ENCODE measurements at regions not wholly inside any gene's neighbourhood (a gene's known extent, or its start where the extent isn't known, plus 50 kb on each side); places are given as distances from the start of the nearest gene placed in this dataset.

GRCh38 chr5:123855609-123856008 is 343.6 kb downstream of the CSNK1G3 start:
- FAIRE-seq = no peak
- ChIA-PET CTCF (ENCODE audit: low intra/inter-chr PET ratio, low total read pairs) (no interaction called here), POLR2A (no interaction called here)
- no peak for ATAC-seq
- H3K27me3 ChIP-seq (ENCODE audit: control insufficient read depth in 1 of 2, insufficient read depth in 2 of 2, low read length in 2 of 2) = no peaks in the 10 kb centered on the region
- no peak overlapping the region for H3K27ac ChIP-seq (ENCODE audit: extremely low read length, insufficient read depth, low read length)
- H4K20me1 ChIP-seq (ENCODE audit: insufficient read depth, low read length) = no peaks in the 10 kb centered on the region
- BruUV-seq (replicated peaks) = no TSS peak
- intact Hi-C loops (cut with micrococcal nuclease; ENCODE audit: unreplicated experiment) = no loop called here
- H3K4me1 ChIP-seq (ENCODE audit: insufficient read depth, low read length) = no peaks in the 10 kb centered on the region
- H3K9me3 ChIP-seq (ENCODE audit: low read length) = peaks cover 14% of the 10 kb centered on the region
- H3K4me2 ChIP-seq (ENCODE audit: low read depth, low read length) = no peak overlapping the region
- H2AFZ ChIP-seq (ENCODE audit: low read length) = no peak overlapping the region
- no peak for TF ChIP-seq ZNF766 (CRISPR knock-in tag; IDR thresholded peaks at IDR 0.05; ENCODE audit: borderline replicate concordance)
- H3K9ac ChIP-seq (ENCODE audit: insufficient read depth, low read depth, low read length) = no peak overlapping the region
- no peaks in the 10 kb centered on the region for H3K36me3 ChIP-seq (replicated peaks in 1 of 2; ENCODE audit: control insufficient read depth in 1 of 2, insufficient read depth in 2 of 2, low read length in 2 of 2)
- DNase-seq (ENCODE audit: low spot score) = no peak
- H3K4me3 ChIP-seq (replicated peaks in 1 of 3; ENCODE audit: insufficient read depth in 1 of 3, low read depth in 2 of 3, low read length in 3 of 3) = no peak overlapping the region
- in situ Hi-C loops (cut with HindIII; ENCODE audit: extremely low pct_ligation_motif_present, low pct_unique_long_range_greater_than_20kb) = no loop called here
- H3K79me2 ChIP-seq (ENCODE audit: insufficient read depth, low read length) = no peaks in the 10 kb centered on the region

- H3K9me3 ChIP-seq (ENCODE audit: low read length) = peaks cover 31% of the 10 kb centered on the region
- H3K4me1 ChIP-seq (ENCODE audit: insufficient read depth, low read length) = no peaks in the 10 kb centered on the region
- no peak overlapping the region for H2AFZ ChIP-seq (ENCODE audit: low read length)
- intact Hi-C loops (cut with micrococcal nuclease; ENCODE audit: unreplicated experiment) (no loop called here), in situ Hi-C loops (cut with HindIII; ENCODE audit: extremely low pct_ligation_motif_present, low pct_unique_long_range_greater_than_20kb) (no loop called here)
- no TSS peak for BruUV-seq (replicated peaks)
- no peak overlapping the region for H3K4me3 ChIP-seq (replicated peaks in 1 of 3; ENCODE audit: insufficient read depth in 1 of 3, low read depth in 2 of 3, low read length in 3 of 3)
- ATAC-seq = no peak
- no peak overlapping the region for H3K9ac ChIP-seq (ENCODE audit: insufficient read depth, low read depth, low read length)
- no peak for FAIRE-seq
- no peaks in the 10 kb centered on the region for H3K79me2 ChIP-seq (ENCODE audit: insufficient read depth, low read length)
- H4K20me1 ChIP-seq (ENCODE audit: insufficient read depth, low read length) = no peaks in the 10 kb centered on the region
- TF ChIP-seq ZNF441 (CRISPR knock-in tag; IDR thresholded peaks at IDR 0.05; ENCODE audit: borderline replicate concordance) (no peak), RERE (CRISPR knock-in tag; IDR thresholded peaks at IDR 0.05; ENCODE audit: low read depth) (no peak), RFX1 (IDR thresholded peaks at IDR 0.05) (no peak), PLRG1 (conservative IDR thresholded peaks at IDR 0.05) (no peak), TBL1XR1 (IDR thresholded peaks at IDR 0.05; ENCODE audit: borderline replicate concordance, low read length, partially characterized antibody) (no peak), SMARCC2 (IDR thresholded peaks at IDR 0.05) (no peak), CEBPB (IDR thresholded peaks at IDR 0.05; ENCODE audit: borderline replicate concordance, low read depth, low read length) (no peak)
- POLR2A ChIA-PET = no interaction called here
- CTCF ChIA-PET (ENCODE audit: low intra/inter-chr PET ratio, low total read pairs) = no interaction called here
- WGBS (ENCODE audit: low lambda C conversion rate) = 60% methylated on average over 6 of the region's 6 CpGs
- H3K36me3 ChIP-seq (replicated peaks in 1 of 2; ENCODE audit: control insufficient read depth in 1 of 2, insufficient read depth in 2 of 2, low read length in 2 of 2) = no peaks in the 10 kb centered on the region
- H3K27ac ChIP-seq (ENCODE audit: extremely low read length, insufficient read depth, low read length) = no peak overlapping the region
- no peak for DNase-seq (ENCODE audit: low spot score)
- no peaks in the 10 kb centered on the region for H3K27me3 ChIP-seq (ENCODE audit: control insufficient read depth in 1 of 2, insufficient read depth in 2 of 2, low read length in 2 of 2)
- no peak overlapping the region for H3K4me2 ChIP-seq (ENCODE audit: low read depth, low read length)
These were observed 333.6 kb downstream of the CSNK1G3 start for GRCh38 chr5:123845356-123846100.
